ENCODE measurements at regions not wholly inside any gene's neighbourhood (a gene's known extent, or its start where the extent isn't known, plus 50 kb on each side); places are given as distances from the start of the nearest gene placed in this dataset.

GRCh38 chr14:75335571-75335970, 56.9 kb downstream of the FOS start:
- TF ChIP-seq CTCF (IDR thresholded peaks at IDR 0.05) (no peak), POLR2A (IDR thresholded peaks at IDR 0.05) (no peak)

All from testis (tissue), 2 donors.